Keratinocyte (primary cell): ENCODE measurements at regions not wholly inside any gene's neighbourhood (a gene's known extent, or its start where the extent isn't known, plus 50 kb on each side); places are given as distances from the start of the nearest gene placed in this dataset.

ENCODE experiments used
- DNase-seq: peaks from one replicate; pipeline ENCODE4 v3.0.0-alpha.2; 2011; ENCODE audit warnings: low read depth, missing footprints, low spot score
- FAIRE-seq: peaks from 2 replicates; lab custom pipeline; 2011; peaks lifted over from hg19 to GRCh38; lab: Jason Lieb, UNC
- H2AFZ ChIP-seq: 2 replicates; pipeline ENCODE4 v1.6.0; 2012; ENCODE audit warnings: low read length, control low read depth, inconsistent platforms; ENCODE audit not compliant: control insufficient read depth
- H3K27ac ChIP-seq: 2 replicates; pipeline ENCODE4 v1.5.1; 2011; ENCODE audit warnings: low read length; ENCODE audit not compliant: control insufficient read depth, insufficient read depth
- H3K27me3 ChIP-seq: 3 replicates; pipeline ENCODE4 v1.6.0; 2011; ENCODE audit warnings: low read length; ENCODE audit not compliant: control insufficient read depth, insufficient read depth; ENCODE audit errors: extremely low read depth
- H3K36me3 ChIP-seq, 2 experiments: 2 replicates in 1 of 2; 3 replicates in 1 of 2; pipeline ENCODE4 v1.5.1; 2011; ENCODE audit warnings: low read length in 2 of 2, mild to moderate bottlenecking in 1 of 2; ENCODE audit not compliant: control insufficient read depth in 2 of 2, insufficient read depth in 2 of 2; ENCODE audit errors: extremely low read depth in 1 of 2
- H3K4me1 ChIP-seq: 3 replicates; pipeline ENCODE4 v1.5.1; 2011; ENCODE audit warnings: low read length; ENCODE audit not compliant: control insufficient read depth, insufficient read depth; ENCODE audit errors: extremely low read depth
- H3K4me2 ChIP-seq: 3 replicates; pipeline ENCODE4 v1.6.0; 2011; ENCODE audit warnings: low read depth, low read length; ENCODE audit not compliant: control insufficient read depth, insufficient read depth; ENCODE audit errors: extremely low read depth
- H3K4me3 ChIP-seq, 3 experiments: fragments of 200-600 bp in 1 of 3; sonication (generic) in 1 of 3; 2 replicates in 2 of 3; 3 replicates in 1 of 3; pipeline ENCODE4 v1.5.1; 2011 to 2016; ENCODE audit warnings: low read length in 3 of 3, mild to moderate bottlenecking in 3 of 3, control low read depth in 2 of 3, inconsistent platforms in 1 of 3, low read depth in 1 of 3, mixed read lengths in 1 of 3, mixed run types in 1 of 3, moderate library complexity in 1 of 3; ENCODE audit not compliant: control insufficient read depth in 2 of 3, insufficient read depth in 2 of 3; ENCODE audit errors: extremely low read depth in 1 of 3
- H3K79me2 ChIP-seq: 2 replicates; pipeline ENCODE4 v1.6.0; 2012; ENCODE audit warnings: low read length; ENCODE audit not compliant: control insufficient read depth, insufficient read depth
- H3K9ac ChIP-seq: 3 replicates; pipeline ENCODE4 v1.6.0; 2011; ENCODE audit warnings: low read length; ENCODE audit not compliant: control insufficient read depth, insufficient read depth; ENCODE audit errors: extremely low read depth
- H3K9me1 ChIP-seq: 3 replicates; pipeline ENCODE4 v1.6.0; 2011; ENCODE audit warnings: low read length; ENCODE audit not compliant: control insufficient read depth, insufficient read depth; ENCODE audit errors: extremely low read depth
- H3K9me3 ChIP-seq: 2 replicates; pipeline ENCODE4 v1.5.1; 2012; ENCODE audit warnings: low read depth, low read length; ENCODE audit not compliant: control insufficient read depth
- H4K20me1 ChIP-seq: 3 replicates; pipeline ENCODE4 v1.6.0; 2011; ENCODE audit warnings: low read length; ENCODE audit not compliant: control insufficient read depth, insufficient read depth; ENCODE audit errors: extremely low read depth
- CTCF ChIP-seq, 3 experiments: IDR thresholded peaks in 1 of 3; conservative IDR thresholded peaks in 1 of 3; optimal IDR thresholded peaks in 1 of 3; 2 replicates in 2 of 3; 3 replicates in 1 of 3; pipeline versions ENCODE3 to v1.5.1; 2011; ENCODE audit warnings: low read length in 3 of 3, mild to moderate bottlenecking in 3 of 3, moderate library complexity in 2 of 3, control low read depth in 1 of 3, inconsistent platforms in 1 of 3; ENCODE audit not compliant: insufficient read depth in 2 of 3; ENCODE audit errors: extremely low read depth in 1 of 3
- EZH2 ChIP-seq: IDR thresholded peaks from one replicate; pipeline ENCODE4 v1.6.1; 2012; ENCODE audit warnings: inconsistent platforms, mild to moderate bottlenecking, low read length, moderate library complexity
- dilution Hi-C: fragments of 300-500 bp; cut with MboI; formaldehyde crosslinking; loops from one replicate; pipeline ENCODE4 v1.7.0; 2020; ENCODE audit warnings: low sequenced_read_pairs; ENCODE audit not compliant: extremely low pct_ligation_motif_present

- no peak overlapping the region for H3K9ac ChIP-seq
- dilution Hi-C loops, result no loop called here
- no peaks in the 10 kb centered on the region for H3K9me1 ChIP-seq
- H3K27ac ChIP-seq, result no peak overlapping the region
- H3K27me3 ChIP-seq, result no peaks in the 10 kb centered on the region
- H3K4me2 ChIP-seq, result no peak overlapping the region
- H3K9me3 ChIP-seq, result no peaks in the 10 kb centered on the region
- no peak overlapping the region for H2AFZ ChIP-seq
- no peaks in the 10 kb centered on the region for H4K20me1 ChIP-seq
- no peaks in the 10 kb centered on the region for H3K4me1 ChIP-seq
- no peaks in the 10 kb centered on the region for H3K79me2 ChIP-seq
- H3K36me3 ChIP-seq, result no peaks in the 10 kb centered on the region
- FAIRE-seq, result no peak
- TF ChIP-seq CTCF (optimal IDR thresholded peaks at IDR 0.05 in 1 of 3, IDR thresholded peaks at IDR 0.05 in 1 of 3, conservative IDR thresholded peaks at IDR 0.05 in 1 of 3; ENCODE audit: extremely low read depth in 1 of 3, insufficient read depth in 2 of 3, low read length in 3 of 3) (no peak), EZH2 (no peak)
- no peak for DNase-seq
- no peak overlapping the region for H3K4me3 ChIP-seq
Measured at GRCh38 chrX:139304471-139304870, 226.1 kb upstream of the F9 start.

- H3K9me1 ChIP-seq, result no peaks in the 10 kb centered on the region
- no peak overlapping the region for H2AFZ ChIP-seq
- dilution Hi-C loops, result no loop called here
- no peaks in the 10 kb centered on the region for H3K4me1 ChIP-seq
- H3K27ac ChIP-seq, result no peak overlapping the region
- TF ChIP-seq CTCF (optimal IDR thresholded peaks at IDR 0.05 in 1 of 3, IDR thresholded peaks at IDR 0.05 in 1 of 3, conservative IDR thresholded peaks at IDR 0.05 in 1 of 3; ENCODE audit: extremely low read depth in 1 of 3, insufficient read depth in 2 of 3, low read length in 3 of 3) (no peak), EZH2 (no peak)
- DNase-seq (no peak), FAIRE-seq (no peak)
- peaks cover 1% of the 10 kb centered on the region for H3K9me3 ChIP-seq
- no peak overlapping the region for H3K9ac ChIP-seq
- H3K36me3 ChIP-seq, result no peaks in the 10 kb centered on the region
- no peaks in the 10 kb centered on the region for H3K27me3 ChIP-seq
- H3K79me2 ChIP-seq, result no peaks in the 10 kb centered on the region
- no peak overlapping the region for H3K4me3 ChIP-seq
- H3K4me2 ChIP-seq, result no peak overlapping the region
- H4K20me1 ChIP-seq, result no peaks in the 10 kb centered on the region
Measured at GRCh38 chrX:139299309-139299708, 231.2 kb upstream of the F9 start.
